WTC11 (cell line): ENCODE measurements at regions not wholly inside any gene's neighbourhood (a gene's known extent, or its start where the extent isn't known, plus 50 kb on each side); places are given as distances from the start of the nearest gene placed in this dataset.

Source experiments
- CTCF ChIP-seq: fragments of 200-600 bp; IDR thresholded peaks from 2 replicates; pipeline ENCODE4 v1.8.0; 2022; ENCODE audit warnings: antibody characterized with exemption
- ELF4 ChIP-seq: sonication (generic); formaldehyde crosslinking; IDR thresholded peaks from 2 replicates; pipeline ENCODE4 v1.8.1; 2022; ENCODE audit warnings: low read depth, mild to moderate bottlenecking, moderate library complexity, missing genetic modification reagents
- FOXP1 ChIP-seq: sonication (generic); formaldehyde crosslinking; IDR thresholded peaks from 2 replicates; pipeline ENCODE4 v1.8.0; 2022; ENCODE audit warnings: missing genetic modification reagents, mild to moderate bottlenecking, moderate library complexity, borderline replicate concordance
- MAX ChIP-seq: sonication (generic); formaldehyde crosslinking; IDR thresholded peaks from 2 replicates; pipeline ENCODE4 v1.8.0; 2022; ENCODE audit warnings: mild to moderate bottlenecking, missing genetic modification reagents
- MXD4 ChIP-seq: fragments of 250-450 bp; sonication (Bioruptor Pico); IDR thresholded peaks from 2 replicates; pipeline ENCODE4 v1.8.0; 2021; ENCODE audit warnings: mild to moderate bottlenecking, moderate library complexity, borderline replicate concordance
- MYBL2 ChIP-seq: sonication (generic); formaldehyde crosslinking; IDR thresholded peaks from 2 replicates; pipeline ENCODE4 v1.8.1; 2023; ENCODE audit warnings: mild to moderate bottlenecking, moderate library complexity, missing genetic modification reagents
- SP1 ChIP-seq: sonication (generic); formaldehyde crosslinking; conservative IDR thresholded peaks from 2 replicates; pipeline ENCODE4 v1.8.1; 2022; ENCODE audit warnings: missing genetic modification reagents
- ZNF121 ChIP-seq: sonication (generic); formaldehyde crosslinking; IDR thresholded peaks from 2 replicates; pipeline ENCODE4 v1.8.0; 2023; ENCODE audit warnings: missing genetic modification reagents

GRCh38 chr6:8260610-8261009 is 158.3 kb upstream of the EEF1E1 start:
- TF ChIP-seq MYBL2 (CRISPR knock-in tag) (no peak), ELF4 (CRISPR knock-in tag) (no peak), FOXP1 (no peak), CTCF (no peak), MAX (no peak), MXD4 (CRISPR knock-in tag) (no peak), SP1 (no peak), ZNF121 (no peak)
